NB4 (cell line): ENCODE measurements at regions not wholly inside any gene's neighbourhood (a gene's known extent, or its start where the extent isn't known, plus 50 kb on each side); places are given as distances from the start of the nearest gene placed in this dataset.

Experiments used
- DNase-seq: peaks from one replicate; pipeline ENCODE4 v3.0.0; 2010; ENCODE audit warnings: low read depth
- H3K4me3 ChIP-seq: one replicate; pipeline ENCODE4 v1.5.1; 2011; ENCODE audit warnings: mild to moderate bottlenecking, low read depth, low read length, moderate library complexity
- MYC ChIP-seq: IDR thresholded peaks from 2 replicates; pipeline ENCODE4 v1.6.1; 2011; ENCODE audit warnings: low read depth, low read length
- POLR2A ChIP-seq: IDR thresholded peaks from 2 replicates; pipeline ENCODE4 v1.6.1; 2011; ENCODE audit warnings: mild to moderate bottlenecking; ENCODE audit not compliant: insufficient read length; ENCODE audit errors: extremely low read depth
- TF ChIP-seq, protein P1 (sequence below): IDR thresholded peaks from one replicate; pipeline ENCODE4 v1.5.1; 2012; ENCODE audit warnings: low read depth, low read length
- TF ChIP-seq, protein P2 (sequence below): IDR thresholded peaks from 2 replicates; pipeline ENCODE4 v1.6.1; 2011; ENCODE audit warnings: low read depth, low read length

DNA sequence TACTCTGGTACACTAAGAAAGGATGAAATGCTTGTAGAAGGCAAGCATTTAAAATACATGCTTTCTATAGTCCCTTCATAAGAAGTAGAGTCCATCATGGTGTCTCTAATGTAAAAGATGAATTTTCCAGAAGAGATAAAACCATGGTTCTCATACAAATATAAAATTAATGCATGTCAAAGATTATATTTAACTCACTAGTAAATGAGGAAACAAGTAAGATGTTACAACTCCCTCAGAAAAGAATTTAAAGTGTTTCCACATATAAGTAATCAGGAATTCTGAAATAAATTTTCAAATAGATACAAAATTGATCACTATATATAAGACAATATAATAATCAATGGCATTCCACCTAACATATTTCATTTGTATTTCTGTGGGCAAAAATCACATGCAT is 570.3 kb upstream of the CCDC54 start:
- TF ChIP-seq POLR2A: no peak
- no peak for TF ChIP-seq MYC
- TF ChIP-seq, protein P1, sequence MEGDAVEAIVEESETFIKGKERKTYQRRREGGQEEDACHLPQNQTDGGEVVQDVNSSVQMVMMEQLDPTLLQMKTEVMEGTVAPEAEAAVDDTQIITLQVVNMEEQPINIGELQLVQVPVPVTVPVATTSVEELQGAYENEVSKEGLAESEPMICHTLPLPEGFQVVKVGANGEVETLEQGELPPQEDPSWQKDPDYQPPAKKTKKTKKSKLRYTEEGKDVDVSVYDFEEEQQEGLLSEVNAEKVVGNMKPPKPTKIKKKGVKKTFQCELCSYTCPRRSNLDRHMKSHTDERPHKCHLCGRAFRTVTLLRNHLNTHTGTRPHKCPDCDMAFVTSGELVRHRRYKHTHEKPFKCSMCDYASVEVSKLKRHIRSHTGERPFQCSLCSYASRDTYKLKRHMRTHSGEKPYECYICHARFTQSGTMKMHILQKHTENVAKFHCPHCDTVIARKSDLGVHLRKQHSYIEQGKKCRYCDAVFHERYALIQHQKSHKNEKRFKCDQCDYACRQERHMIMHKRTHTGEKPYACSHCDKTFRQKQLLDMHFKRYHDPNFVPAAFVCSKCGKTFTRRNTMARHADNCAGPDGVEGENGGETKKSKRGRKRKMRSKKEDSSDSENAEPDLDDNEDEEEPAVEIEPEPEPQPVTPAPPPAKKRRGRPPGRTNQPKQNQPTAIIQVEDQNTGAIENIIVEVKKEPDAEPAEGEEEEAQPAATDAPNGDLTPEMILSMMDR: no peak
- TF ChIP-seq, protein P2, sequence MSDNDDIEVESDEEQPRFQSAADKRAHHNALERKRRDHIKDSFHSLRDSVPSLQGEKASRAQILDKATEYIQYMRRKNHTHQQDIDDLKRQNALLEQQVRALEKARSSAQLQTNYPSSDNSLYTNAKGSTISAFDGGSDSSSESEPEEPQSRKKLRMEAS: no peak
- no peak overlapping the region for H3K4me3 ChIP-seq
- no peak for DNase-seq

DNA sequence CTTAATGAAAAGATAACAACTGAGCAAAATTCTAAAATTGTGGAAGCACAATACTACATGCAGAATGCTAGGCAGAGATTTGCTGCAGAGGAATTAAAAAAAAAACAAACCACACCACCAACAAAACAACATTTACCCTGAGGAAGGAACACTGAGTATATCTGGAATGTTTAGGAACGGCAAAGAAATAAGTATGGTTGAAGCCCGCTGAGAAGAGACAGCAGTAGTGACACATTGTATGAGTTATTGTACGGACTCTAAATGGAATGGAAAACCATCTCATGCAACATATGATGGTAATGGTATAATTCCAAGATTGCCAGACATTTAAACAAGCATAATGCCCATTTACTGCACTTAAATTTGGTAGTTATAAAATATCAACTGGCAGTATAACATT is 568.2 kb upstream of the CCDC54 start:
- TF ChIP-seq, protein P1: no peak
- TF ChIP-seq MYC (no peak), POLR2A (no peak)
- TF ChIP-seq, protein P2: no peak
- DNase-seq: no peak
- H3K4me3 ChIP-seq: no peak overlapping the region

DNA sequence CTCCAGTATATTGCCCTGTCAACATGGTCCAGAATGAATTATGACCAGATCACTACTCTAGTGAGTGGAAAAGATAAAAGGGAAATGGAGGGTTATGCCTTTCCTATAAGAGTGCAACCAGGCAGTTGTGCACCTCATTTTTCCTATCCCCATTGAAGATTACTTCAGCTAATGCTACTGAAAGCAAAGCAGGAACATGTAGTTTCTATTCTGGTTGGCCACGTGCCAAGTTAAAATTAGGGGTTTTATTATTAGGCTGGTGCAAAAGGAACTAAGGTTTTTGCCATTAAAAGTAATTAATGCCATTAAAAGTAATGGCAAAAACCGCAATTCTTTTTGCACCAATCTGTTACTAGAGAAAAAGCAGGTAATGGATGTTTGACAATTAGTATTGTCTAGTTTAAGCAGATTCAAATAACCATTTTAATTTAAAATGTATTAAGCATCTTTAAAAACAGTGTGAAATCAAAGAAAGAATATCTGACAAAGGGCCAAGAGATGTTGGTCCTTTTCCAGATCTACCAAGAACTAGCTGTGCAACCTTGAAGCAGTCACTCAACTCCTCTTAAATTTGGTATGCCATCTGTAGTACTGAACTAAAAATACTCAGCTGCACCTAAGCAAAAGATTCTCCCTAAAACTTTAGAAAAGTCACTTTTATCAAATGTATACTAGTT is 567.5 kb upstream of the CCDC54 start:
- H3K4me3 ChIP-seq: no peak overlapping the region
- no peak for DNase-seq
- TF ChIP-seq, protein P1: no peak
- TF ChIP-seq POLR2A (no peak), MYC (no peak)
- TF ChIP-seq, protein P2: no peak

DNA sequence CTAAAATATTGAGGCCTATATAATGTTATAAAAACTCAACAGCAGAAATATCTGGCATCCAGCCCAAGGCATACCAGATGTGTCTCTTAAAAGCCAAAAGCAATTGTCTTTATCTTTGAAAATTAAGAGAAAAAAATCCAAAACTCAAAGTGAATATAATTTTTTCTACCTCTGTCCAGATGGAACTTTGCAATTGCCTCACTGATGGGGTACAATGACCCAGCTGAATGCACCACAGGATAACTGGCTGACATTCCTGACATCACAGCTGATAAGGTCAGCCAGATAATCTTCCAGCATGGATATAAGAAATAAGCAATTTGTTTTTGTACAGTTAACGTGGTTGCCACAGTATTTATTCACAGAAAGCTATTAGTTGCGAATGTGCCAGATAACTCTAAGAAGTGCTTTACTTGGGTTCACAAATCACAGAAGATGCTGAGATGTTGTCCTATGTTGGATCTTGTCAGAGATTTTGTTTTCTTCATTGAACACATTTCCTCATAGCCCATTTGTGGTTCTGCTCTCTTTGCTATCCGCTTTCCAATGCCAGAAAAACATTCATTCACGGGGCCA is 566.9 kb upstream of the CCDC54 start:
- TF ChIP-seq, protein P2: no peak
- no peak for TF ChIP-seq POLR2A
- TF ChIP-seq MYC: no peak
- TF ChIP-seq, protein P1: no peak
- DNase-seq: no peak

DNA sequence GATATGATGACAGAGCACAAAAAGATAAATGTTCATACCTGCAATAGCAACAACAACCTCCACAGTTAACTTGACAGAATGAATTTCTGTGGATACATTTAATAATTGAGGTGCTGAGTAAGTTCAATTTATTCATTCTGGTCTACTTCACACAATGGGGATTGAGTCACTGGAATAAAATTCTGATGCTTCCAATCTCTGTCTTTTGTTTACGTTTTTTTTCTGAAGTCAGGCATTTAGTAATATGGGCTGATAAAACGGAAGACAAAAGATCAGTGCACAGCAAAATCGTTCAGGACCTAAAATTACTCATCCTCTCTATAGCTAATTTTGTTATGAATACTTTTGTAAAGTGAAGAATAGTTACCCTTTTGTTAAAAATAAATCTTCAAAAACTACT is 565.9 kb upstream of the CCDC54 start:
- DNase-seq: no peak
- TF ChIP-seq, protein P1: no peak
- TF ChIP-seq MYC (no peak), POLR2A (no peak)
- TF ChIP-seq, protein P2: no peak
- no peak overlapping the region for H3K4me3 ChIP-seq

More for the DNA sequence above, 566.9 kb upstream of the CCDC54 start:
- H3K4me3 ChIP-seq: no peak overlapping the region
